ENCODE measurements at regions not wholly inside any gene's neighbourhood (a gene's known extent, or its start where the extent isn't known, plus 50 kb on each side); places are given as distances from the start of the nearest gene placed in this dataset.

DNA sequence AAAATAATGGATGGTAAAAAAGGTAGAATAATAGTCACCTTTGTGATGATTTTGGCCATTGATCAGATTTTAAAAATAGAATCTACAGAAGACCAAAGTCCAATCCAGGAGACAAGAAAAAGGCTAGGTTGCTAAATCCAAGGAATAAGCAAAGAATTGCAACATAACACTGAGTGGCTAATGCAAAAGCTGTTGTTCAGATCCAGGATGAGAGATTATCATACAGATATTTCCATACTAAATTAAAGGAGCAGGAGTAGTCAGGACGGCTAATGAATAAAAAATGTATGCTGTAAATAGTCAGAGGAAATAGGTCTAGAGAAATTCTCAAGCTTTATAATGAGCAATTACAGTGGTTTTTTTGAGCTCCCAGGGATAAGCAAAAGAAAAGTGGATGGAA, 745.9 kb upstream of the ACVR2A start:
- DNase-seq (ENCODE audit: extremely low read depth, low read depth, low spot score), result no peak

DNA sequence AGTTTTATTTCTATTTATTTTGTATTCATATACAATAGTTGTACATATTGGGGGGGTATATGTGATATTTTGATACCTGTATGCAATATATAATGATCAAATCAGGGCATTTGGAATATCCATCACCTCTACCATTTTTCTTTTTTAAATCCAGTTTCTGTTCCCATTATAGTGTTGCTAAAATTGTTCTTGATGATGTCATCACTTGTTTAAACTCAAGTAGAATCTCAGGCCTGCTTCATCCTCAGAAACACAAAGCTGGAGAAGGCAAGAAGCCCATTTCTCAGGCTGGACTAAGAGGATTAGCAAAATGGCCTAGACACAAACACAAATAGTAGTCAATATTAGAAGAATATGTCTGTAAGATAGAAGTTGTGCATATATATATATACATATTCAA, 747.1 kb upstream of the ACVR2A start:
- no peak for DNase-seq (ENCODE audit: extremely low read depth, low read depth, low spot score)

GRCh38 chr2:147096671-147097070, 748.2 kb upstream of the ACVR2A start:
- DNase-seq (ENCODE audit: extremely low read depth, low read depth, low spot score), result no peak

DNA sequence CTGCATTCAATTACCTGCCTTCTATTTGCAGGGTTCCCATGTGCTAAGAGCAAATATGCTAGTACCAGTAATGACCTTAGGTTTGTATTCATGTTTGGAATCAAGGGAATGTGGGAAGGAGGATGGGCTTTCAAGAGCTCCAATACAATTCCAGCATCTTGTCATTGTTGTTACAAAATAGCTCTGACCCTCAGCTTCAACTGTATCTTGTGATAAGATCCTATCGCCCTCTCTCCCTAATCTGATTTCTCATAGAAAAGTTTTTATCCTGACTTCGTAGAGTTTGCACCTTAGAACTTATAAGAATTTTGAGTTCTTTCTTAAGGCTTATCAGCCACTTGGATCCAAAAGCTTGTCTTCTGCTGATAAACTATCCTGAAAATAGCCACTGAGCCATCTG, 749.5 kb upstream of the ACVR2A start:
- DNase-seq (ENCODE audit: extremely low read depth, low read depth, low spot score), result no peak

DNA sequence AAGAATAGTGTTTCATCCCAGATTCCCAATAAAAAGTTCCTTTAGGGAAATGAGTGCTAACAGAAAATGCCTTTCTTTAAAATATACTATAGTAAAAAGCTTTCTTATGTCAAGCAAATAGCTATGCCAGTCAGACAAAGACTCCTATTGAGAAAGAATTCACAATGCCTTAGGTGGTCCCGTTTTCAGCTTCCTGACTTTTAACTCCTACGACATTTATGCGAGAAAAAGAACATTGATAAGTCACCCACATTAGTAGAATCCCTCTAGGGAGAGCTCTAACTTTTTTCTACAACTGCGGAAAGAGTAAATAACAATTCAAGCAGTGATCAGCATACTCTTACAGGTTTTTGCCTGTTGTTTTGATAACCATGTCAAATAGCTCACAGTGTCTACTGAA, 750.8 kb upstream of the ACVR2A start:
- DNase-seq (ENCODE audit: extremely low read depth, low read depth, low spot score), result no peak

DNA sequence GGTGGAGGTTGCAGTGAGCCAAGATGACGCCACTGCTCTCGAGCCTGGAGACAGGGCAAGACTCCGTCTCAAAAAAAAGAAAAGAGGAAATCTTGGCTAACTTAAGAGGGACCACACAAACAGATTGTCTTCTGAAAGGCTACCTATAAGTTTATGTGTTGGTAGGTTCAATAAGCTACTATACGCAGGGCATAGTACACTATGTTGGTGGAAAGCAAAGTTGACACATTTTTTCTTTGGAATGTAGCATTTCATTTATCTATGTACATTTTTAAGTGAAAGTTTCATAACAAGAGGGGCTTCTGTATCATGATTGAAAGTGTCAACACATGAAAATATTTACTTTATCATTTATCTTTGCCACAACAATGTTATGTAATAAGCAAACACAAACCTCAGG, 752.6 kb upstream of the ACVR2A start:
- no peak for DNase-seq (ENCODE audit: extremely low read depth, low read depth, low spot score)

DNA sequence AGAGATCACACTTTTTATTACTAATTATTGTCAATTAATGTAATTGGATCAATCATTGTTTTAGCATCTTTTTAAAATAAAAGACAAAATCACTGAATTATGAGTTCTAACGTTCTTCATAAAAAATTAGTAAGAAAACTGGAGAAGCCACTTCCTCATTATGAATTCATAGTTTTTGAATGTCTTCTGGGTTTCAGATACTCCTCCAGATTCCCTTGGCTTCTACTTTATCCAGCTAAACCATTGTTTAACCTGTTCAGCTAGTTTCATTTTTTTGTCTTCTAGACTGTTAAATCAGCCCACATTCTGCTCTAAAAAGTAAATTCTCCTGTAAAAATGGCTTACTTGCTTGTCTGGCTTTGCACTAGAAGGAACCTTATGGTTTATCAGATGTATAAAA, 753.4 kb upstream of the ACVR2A start:
- DNase-seq (ENCODE audit: extremely low read depth, low read depth, low spot score), result no peak

GRCh38 chr2:147088871-147089270, 756.0 kb upstream of the ACVR2A start:
- DNase-seq (ENCODE audit: extremely low read depth, low read depth, low spot score), result no peak

- no peak for DNase-seq (ENCODE audit: extremely low read depth, low read depth, low spot score)
Observed at GRCh38 chr2:147086715-147087114, 758.1 kb upstream of the ACVR2A start.

- no peak for DNase-seq (ENCODE audit: extremely low read depth, low read depth, low spot score)
Observed at GRCh38 chr2:147083664-147084063, 761.2 kb upstream of the ACVR2A start.

DNA sequence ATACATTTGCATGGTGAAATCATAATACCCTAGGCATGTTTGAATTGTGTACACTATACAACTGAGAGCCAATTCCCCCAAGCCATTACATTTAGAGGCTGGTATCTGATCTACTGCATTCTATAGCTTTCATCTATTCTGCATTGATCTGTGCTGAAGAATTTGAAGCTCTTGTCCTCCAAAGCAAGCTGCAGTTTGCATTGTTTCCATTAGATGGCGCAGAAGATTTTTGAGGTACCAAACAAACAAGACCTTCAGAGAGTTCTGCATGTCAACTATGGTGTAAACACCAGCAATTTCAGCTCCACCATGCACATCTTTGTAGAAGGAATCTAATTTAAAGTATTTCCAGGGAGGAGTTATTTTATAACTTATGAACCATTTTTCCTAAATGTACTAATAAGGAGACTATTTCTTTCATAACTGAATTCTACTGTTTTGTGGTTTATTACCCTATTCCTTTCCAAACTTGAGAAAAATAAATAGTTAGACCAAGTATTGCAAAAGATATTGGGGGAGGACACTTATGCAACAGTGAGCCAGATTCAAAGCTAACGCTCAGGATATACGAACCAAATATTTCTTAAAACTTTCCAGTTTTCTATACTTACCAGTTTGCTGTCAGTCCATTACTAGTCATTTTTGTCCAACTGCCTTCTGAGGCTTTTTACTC, 761.8 kb upstream of the ACVR2A start:
- DNase-seq (ENCODE audit: extremely low read depth, low read depth, low spot score), result peak; percentile 54

DNA sequence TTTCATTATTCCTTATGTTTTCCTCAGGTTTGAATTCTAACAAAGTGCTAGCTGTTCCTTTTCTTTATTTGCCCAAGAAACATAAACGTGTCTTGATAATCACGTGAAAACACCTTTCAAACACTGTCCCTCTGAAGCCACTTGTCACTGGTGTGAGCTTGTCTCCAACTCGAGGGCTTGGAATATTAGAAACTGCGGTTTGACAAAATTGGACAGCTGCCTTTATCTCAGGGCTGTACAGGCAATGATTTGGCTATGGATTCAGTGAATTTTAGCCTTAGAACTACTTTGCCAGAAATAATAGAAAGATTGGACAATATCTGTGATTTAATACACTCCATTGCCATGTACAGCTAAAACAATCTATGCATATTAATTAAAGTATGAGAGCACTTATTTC, 763.0 kb upstream of the ACVR2A start:
- no peak for DNase-seq (ENCODE audit: extremely low read depth, low read depth, low spot score)

GRCh38 chr2:147076634-147077033, 768.2 kb upstream of the ACVR2A start:
- DNase-seq (ENCODE audit: extremely low read depth, low read depth, low spot score), result no peak

- no peak for DNase-seq (ENCODE audit: extremely low read depth, low read depth, low spot score)
Observed at GRCh38 chr2:147068071-147068470, 776.8 kb upstream of the ACVR2A start.

GRCh38 chr2:147067136-147067535, 777.7 kb upstream of the ACVR2A start:
- no peak for DNase-seq (ENCODE audit: extremely low read depth, low read depth, low spot score)

- DNase-seq (ENCODE audit: extremely low read depth, low read depth, low spot score), result no peak
Observed at GRCh38 chr2:147062073-147062472, 782.8 kb upstream of the ACVR2A start.

- DNase-seq (ENCODE audit: extremely low read depth, low read depth, low spot score), result no peak
Observed at GRCh38 chr2:147061269-147061668, 783.6 kb upstream of the ACVR2A start.

DNA sequence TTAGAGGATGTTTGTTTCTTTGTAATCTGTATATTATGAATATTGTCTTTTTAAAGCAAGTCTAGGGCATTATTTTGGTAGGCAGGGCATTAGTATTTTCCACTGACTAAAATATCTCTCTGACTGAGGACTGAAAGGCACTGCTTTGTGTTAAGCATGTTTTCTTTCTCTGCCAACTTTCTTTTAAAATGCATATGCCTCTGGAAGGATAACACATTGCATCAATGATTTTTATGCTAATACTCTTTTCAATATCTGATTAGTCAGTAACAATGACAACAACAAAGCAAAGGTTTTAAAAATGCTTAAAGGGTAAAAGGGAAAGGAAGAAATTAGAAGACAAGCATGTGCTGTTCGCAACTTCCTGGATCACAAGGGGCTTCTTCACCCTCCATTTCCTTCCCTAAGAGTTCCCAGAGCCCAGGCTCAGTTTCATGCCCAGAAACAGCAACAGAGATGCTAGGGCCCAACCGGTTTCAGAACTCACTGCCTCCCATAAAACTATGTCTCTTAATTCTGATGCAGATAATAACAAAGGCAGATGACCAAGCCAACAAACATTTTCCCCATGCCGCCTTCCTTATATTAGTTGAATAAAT, 786.8 kb upstream of the ACVR2A start:
- no peak for DNase-seq (ENCODE audit: extremely low read depth, low read depth, low spot score)

DNA sequence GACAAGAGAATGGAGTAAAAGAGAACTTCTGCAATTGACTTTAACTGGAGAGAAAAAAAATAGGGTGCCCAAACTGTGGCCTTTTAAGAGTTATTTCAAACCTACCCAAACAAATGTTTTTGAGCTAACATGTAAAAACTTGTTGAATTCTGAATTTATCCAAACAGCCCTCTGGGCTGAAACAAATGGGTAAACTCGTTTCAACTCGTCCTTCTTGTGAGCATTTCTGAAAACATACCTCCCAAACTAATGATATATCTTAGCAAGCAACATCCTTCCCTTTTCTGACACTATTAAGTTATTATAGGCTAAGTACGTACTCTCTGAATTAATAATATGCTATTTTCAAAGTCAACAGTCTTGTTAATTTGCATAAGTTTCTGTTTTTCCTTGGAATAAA, 793.0 kb upstream of the ACVR2A start:
- no peak for DNase-seq (ENCODE audit: extremely low read depth, low read depth, low spot score)

DNA sequence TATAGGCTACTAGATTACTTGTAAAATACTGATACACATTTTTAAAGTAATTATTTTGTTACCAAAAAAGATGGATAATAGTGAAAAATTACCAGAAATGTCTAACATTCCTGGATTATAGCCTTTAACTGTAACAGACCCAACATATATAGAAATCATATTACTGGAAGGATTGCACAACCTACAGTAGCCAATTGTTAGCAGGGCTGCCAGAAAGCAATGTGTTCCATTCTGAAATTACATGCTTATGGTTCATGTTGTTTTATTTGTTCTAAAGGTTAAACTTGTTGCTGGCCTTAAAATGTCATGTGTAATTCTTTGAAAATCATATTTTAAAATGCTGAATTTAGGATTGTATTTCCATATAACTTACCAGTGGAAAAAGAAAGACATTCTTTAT, 793.6 kb upstream of the ACVR2A start:
- DNase-seq (ENCODE audit: extremely low read depth, low read depth, low spot score), result no peak

- no peak for DNase-seq (ENCODE audit: extremely low read depth, low read depth, low spot score)
Observed at GRCh38 chr2:147049957-147050356, 794.9 kb upstream of the ACVR2A start.

- DNase-seq (ENCODE audit: extremely low read depth, low read depth, low spot score), result no peak
Observed at GRCh38 chr2:147046473-147046872, 798.4 kb upstream of the ACVR2A start.

GRCh38 chr2:147045113-147045512, 799.7 kb upstream of the ACVR2A start:
- DNase-seq (ENCODE audit: extremely low read depth, low read depth, low spot score), result no peak

All from glomerular endothelial cell (primary cell).